ENCODE measurements at regions not wholly inside any gene's neighbourhood (a gene's known extent, or its start where the extent isn't known, plus 50 kb on each side); places are given as distances from the start of the nearest gene placed in this dataset.

GRCh38 chr10:78483641-78484040, 450.0 kb downstream of the RPS24 start:
- ChIA-PET POLR2A (no interaction called here), CTCF (no interaction called here)
- DNase-seq (ENCODE audit: extremely low spot score), result no peak
- TF ChIP-seq L3MBTL2 (conservative IDR thresholded peaks at IDR 0.05), result no peak
- no peak for TF ChIP-seq HDGF (IDR thresholded peaks at IDR 0.05; ENCODE audit: borderline replicate concordance)
- no peak for TF ChIP-seq NFRKB (IDR thresholded peaks at IDR 0.05)
- TF ChIP-seq CTBP1 (IDR thresholded peaks at IDR 0.05; ENCODE audit: borderline replicate concordance), result no peak
- TF ChIP-seq ARNT (IDR thresholded peaks at IDR 0.05), result no peak
- TF ChIP-seq FOXA1 (IDR thresholded peaks at IDR 0.05), result no peak
- no peak for TF ChIP-seq SUZ12 (IDR thresholded peaks at IDR 0.05)
- TF ChIP-seq PKNOX1 (IDR thresholded peaks at IDR 0.05), result no peak
- TF ChIP-seq SP1 (IDR thresholded peaks at IDR 0.05), result no peak
- no peak for TF ChIP-seq FOXM1 (IDR thresholded peaks at IDR 0.05; ENCODE audit: borderline replicate concordance)
- TF ChIP-seq BHLHE40 (IDR thresholded peaks at IDR 0.05; ENCODE audit: borderline replicate concordance), result no peak

- CTCF ChIA-PET, result no interaction called here
- TF ChIP-seq L3MBTL2 (conservative IDR thresholded peaks at IDR 0.05) (no peak), FOXA1 (IDR thresholded peaks at IDR 0.05) (no peak), FOXK2 (IDR thresholded peaks at IDR 0.05) (no peak), ELF4 (IDR thresholded peaks at IDR 0.05) (no peak), BHLHE40 (IDR thresholded peaks at IDR 0.05; ENCODE audit: borderline replicate concordance) (no peak), NFRKB (IDR thresholded peaks at IDR 0.05) (no peak), TARDBP (IDR thresholded peaks at IDR 0.05) (no peak)
- POLR2A ChIA-PET, result no interaction called here
- DNase-seq (ENCODE audit: extremely low spot score), result no peak
Observed at GRCh38 chr10:78489034-78489433, 455.4 kb downstream of the RPS24 start.

GRCh38 chr10:78491812-78492211, 458.1 kb downstream of the RPS24 start:
- ChIA-PET CTCF (no interaction called here), POLR2A (no interaction called here)
- DNase-seq (ENCODE audit: extremely low spot score), result no peak
- no peak for TF ChIP-seq FOXK2 (IDR thresholded peaks at IDR 0.05)
- TF ChIP-seq PKNOX1 (IDR thresholded peaks at IDR 0.05), result no peak
- TF ChIP-seq FOXM1 (IDR thresholded peaks at IDR 0.05; ENCODE audit: borderline replicate concordance), result no peak
- no peak for TF ChIP-seq TARDBP (IDR thresholded peaks at IDR 0.05)
- no peak for TF ChIP-seq NFRKB (IDR thresholded peaks at IDR 0.05)
- no peak for TF ChIP-seq FOXA1 (IDR thresholded peaks at IDR 0.05)
- no peak for TF ChIP-seq ARNT (IDR thresholded peaks at IDR 0.05)

GRCh38 chr10:78492424-78492823, 458.8 kb downstream of the RPS24 start:
- ChIA-PET POLR2A (no interaction called here), CTCF (no interaction called here)
- no peak for DNase-seq (ENCODE audit: extremely low spot score)
- TF ChIP-seq BHLHE40 (IDR thresholded peaks at IDR 0.05; ENCODE audit: borderline replicate concordance) (no peak), FOXK2 (IDR thresholded peaks at IDR 0.05) (no peak), ELF4 (IDR thresholded peaks at IDR 0.05) (no peak), L3MBTL2 (conservative IDR thresholded peaks at IDR 0.05) (no peak), ZNF384 (IDR thresholded peaks at IDR 0.05) (no peak), PKNOX1 (IDR thresholded peaks at IDR 0.05) (no peak), SP1 (IDR thresholded peaks at IDR 0.05) (no peak), NFRKB (IDR thresholded peaks at IDR 0.05) (no peak), FOXM1 (IDR thresholded peaks at IDR 0.05; ENCODE audit: borderline replicate concordance) (no peak), FOXA1 (IDR thresholded peaks at IDR 0.05) (no peak), CTBP1 (IDR thresholded peaks at IDR 0.05; ENCODE audit: borderline replicate concordance) (no peak), TARDBP (IDR thresholded peaks at IDR 0.05) (no peak), ARNT (IDR thresholded peaks at IDR 0.05) (no peak), SUZ12 (IDR thresholded peaks at IDR 0.05) (no peak)

- CTCF ChIA-PET, result no interaction called here
- no peak for DNase-seq (ENCODE audit: extremely low spot score)
- POLR2A ChIA-PET, result no interaction called here
- no peak for TF ChIP-seq LEF1 (IDR thresholded peaks at IDR 0.05; ENCODE audit: borderline replicate concordance)
- TF ChIP-seq ZNF384 (IDR thresholded peaks at IDR 0.05), result no peak
- TF ChIP-seq HDGF (IDR thresholded peaks at IDR 0.05; ENCODE audit: borderline replicate concordance), result no peak
- no peak for TF ChIP-seq L3MBTL2 (conservative IDR thresholded peaks at IDR 0.05)
Observed at GRCh38 chr10:78494179-78494578, 460.5 kb downstream of the RPS24 start.

- DNase-seq (ENCODE audit: extremely low spot score), result no peak
- ChIA-PET CTCF (no interaction called here), POLR2A (no interaction called here)
- TF ChIP-seq ELF4 (IDR thresholded peaks at IDR 0.05), result no peak
- TF ChIP-seq ARNT (IDR thresholded peaks at IDR 0.05), result no peak
- no peak for TF ChIP-seq PKNOX1 (IDR thresholded peaks at IDR 0.05)
- no peak for TF ChIP-seq FOXM1 (IDR thresholded peaks at IDR 0.05; ENCODE audit: borderline replicate concordance)
- no peak for TF ChIP-seq L3MBTL2 (conservative IDR thresholded peaks at IDR 0.05)
- no peak for TF ChIP-seq SP1 (IDR thresholded peaks at IDR 0.05)
- TF ChIP-seq ZNF384 (IDR thresholded peaks at IDR 0.05), result no peak
- no peak for TF ChIP-seq SUZ12 (IDR thresholded peaks at IDR 0.05)
- no peak for TF ChIP-seq CTBP1 (IDR thresholded peaks at IDR 0.05; ENCODE audit: borderline replicate concordance)
Observed at GRCh38 chr10:78502210-78502936, 468.7 kb downstream of the RPS24 start.

Data from HEK293T (cell line).